Thoracic aorta (tissue), 2 donors: ENCODE measurements at regions not wholly inside any gene's neighbourhood (a gene's known extent, or its start where the extent isn't known, plus 50 kb on each side); places are given as distances from the start of the nearest gene placed in this dataset.

Source experiments
- ATAC-seq: fragments of 150-250 bp; one replicate; pipeline ENCODE4 v1.8.0; 2017; ENCODE audit warnings: low read depth; ENCODE audit not compliant: insufficient number of reproducible peaks, low FRiP score
- DNase-seq: peaks from one replicate; pipeline ENCODE4 v3.0.0-alpha.2; 2020; ENCODE audit warnings: low spot score
- H3K27ac ChIP-seq, 2 donors: fragments of 200-600 bp; sonication (generic); 1 replicate in 1 of 2; 2 replicates in 1 of 2; pipeline ENCODE4 v1.5.1; 2016; ENCODE audit warnings: mild to moderate bottlenecking in 2 of 2, moderate library complexity in 2 of 2
- H3K27me3 ChIP-seq: fragments of 200-600 bp; sonication (generic); replicated peaks from 2 replicates; pipeline ENCODE4 v1.6.0; 2016; ENCODE audit warnings: mild to moderate bottlenecking; ENCODE audit not compliant: insufficient read depth
- H3K36me3 ChIP-seq: fragments of 200-600 bp; sonication (generic); one replicate; pipeline ENCODE4 v1.5.1; 2016
- H3K4me1 ChIP-seq, 2 donors: fragments of 200-600 bp; sonication (generic); 1 replicate in 1 of 2; 2 replicates in 1 of 2; pipeline versions ENCODE4 v1.5.1 to v1.6.0; 2016; ENCODE audit warnings: low read depth in 2 of 2, mild to moderate bottlenecking in 1 of 2; ENCODE audit not compliant: control insufficient read depth in 1 of 2
- H3K4me3 ChIP-seq: fragments of 200-600 bp; sonication (generic); 2 replicates; pipeline ENCODE4 v1.5.1; 2016; ENCODE audit warnings: mild to moderate bottlenecking
- H3K9me3 ChIP-seq: fragments of 200-600 bp; sonication (generic); 2 replicates; pipeline ENCODE4 v1.5.1; 2016
- CTCF ChIP-seq: fragments of 200-600 bp; sonication (generic); IDR thresholded peaks from one replicate; pipeline ENCODE4 v1.5.1; 2019; ENCODE audit warnings: antibody characterized with exemption

DNA sequence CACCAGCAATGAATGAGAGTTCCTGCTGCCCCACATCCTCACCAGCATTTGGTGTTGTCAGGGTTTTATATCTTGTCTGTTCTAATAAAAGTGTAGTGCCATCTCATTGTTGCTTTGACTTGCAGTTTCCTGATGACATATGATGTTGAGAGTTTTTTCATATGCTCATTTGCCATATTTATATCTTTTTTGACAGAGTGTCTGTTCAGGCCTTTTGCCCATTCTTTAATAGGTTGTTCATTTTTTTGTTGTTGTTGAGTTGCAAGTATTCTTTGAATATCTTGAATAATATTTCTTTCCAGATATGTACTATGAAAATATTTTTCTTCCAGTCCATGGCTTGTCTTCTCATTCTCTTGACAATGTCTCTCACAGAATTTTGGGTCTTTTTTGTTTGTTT, 111.7 kb upstream of the KCNJ15 start:
- Histone ChIP-seq H3K27ac (no peak overlapping the region), H3K4me3 (no peak overlapping the region), H3K36me3 (no peaks in the 10 kb centered on the region), H3K9me3 (no peaks in the 10 kb centered on the region), H3K4me1 (peaks cover 0 to 5% of the 10 kb centered on the region in 2 donors), H3K27me3 (no peaks in the 10 kb centered on the region)
- no peak for ATAC-seq
- DNase-seq, result no peak
- TF ChIP-seq CTCF, result no peak

GRCh38 chr21:38147391-38147790, 109.4 kb upstream of the KCNJ15 start:
- no peak for DNase-seq

DNA sequence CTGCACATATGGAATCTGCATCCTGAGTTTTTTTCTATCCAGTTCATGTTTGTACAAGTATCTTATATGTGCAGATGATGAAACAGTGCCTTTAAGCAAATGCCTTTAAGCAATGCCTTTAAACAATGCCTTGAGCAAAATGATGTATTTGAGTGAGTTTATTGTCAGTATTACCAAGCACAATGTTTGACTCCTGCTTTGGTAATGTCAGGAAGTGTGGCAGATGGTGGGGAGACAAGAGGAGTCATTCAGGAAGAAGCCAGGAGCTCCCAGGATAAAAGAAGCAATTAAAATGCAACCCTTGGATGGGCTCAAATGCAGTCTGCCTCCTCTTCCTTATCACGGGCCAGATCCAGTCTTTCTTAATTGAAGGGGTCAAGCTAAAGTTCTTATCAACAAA, 108.7 kb upstream of the KCNJ15 start:
- no peak for ATAC-seq
- Histone ChIP-seq H3K9me3 (no peaks in the 10 kb centered on the region), H3K27ac (no peak overlapping the region), H3K4me3 (no peak overlapping the region), H3K27me3 (no peaks in the 10 kb centered on the region), H3K4me1 (no peaks in the 10 kb centered on the region), H3K36me3 (no peaks in the 10 kb centered on the region)
- TF ChIP-seq CTCF, result no peak
- no peak for DNase-seq

More at GRCh38 chr21:38147391-38147790, 109.4 kb upstream of the KCNJ15 start:
- H3K4me1 ChIP-seq, result no peaks in the 10 kb centered on the region
- no peak for ATAC-seq
- no peak overlapping the region for H3K4me3 ChIP-seq
- H3K9me3 ChIP-seq, result no peaks in the 10 kb centered on the region
- no peaks in the 10 kb centered on the region for H3K36me3 ChIP-seq
- H3K27ac ChIP-seq, result no peak overlapping the region
- no peaks in the 10 kb centered on the region for H3K27me3 ChIP-seq
- no peak for TF ChIP-seq CTCF

DNA sequence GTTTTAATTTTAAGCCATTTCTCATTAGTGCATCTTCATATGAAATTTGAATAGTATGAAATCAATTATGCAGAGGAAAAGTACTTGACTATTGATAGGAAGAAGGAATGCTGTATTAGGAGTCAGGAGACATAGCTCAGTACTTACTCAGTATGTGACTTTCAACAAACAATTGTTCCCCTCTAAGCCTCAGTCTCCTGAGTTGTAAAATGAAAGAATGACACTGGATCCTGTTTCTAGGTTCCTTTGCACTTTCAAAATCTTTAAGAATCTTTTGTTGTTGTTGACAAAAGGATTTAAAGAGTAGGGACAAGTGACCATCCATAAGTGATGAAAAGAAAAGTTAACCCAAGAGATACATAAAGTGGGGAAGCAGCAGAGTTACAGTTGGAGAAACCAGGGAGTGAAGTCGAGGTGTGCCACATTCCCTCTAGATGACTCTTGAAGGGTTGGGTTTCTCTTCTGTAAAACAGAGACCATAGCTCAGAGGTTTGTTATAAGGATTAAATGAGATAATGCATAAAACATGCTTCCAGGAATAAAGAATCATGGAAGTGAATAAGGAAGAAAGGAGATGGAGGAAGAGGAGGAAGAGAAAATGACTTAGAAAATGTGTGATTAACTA, 105.7 kb upstream of the KCNJ15 start:
- H3K9me3 ChIP-seq, result no peaks in the 10 kb centered on the region
- no peak for DNase-seq
- H3K27me3 ChIP-seq, result no peaks in the 10 kb centered on the region

DNA sequence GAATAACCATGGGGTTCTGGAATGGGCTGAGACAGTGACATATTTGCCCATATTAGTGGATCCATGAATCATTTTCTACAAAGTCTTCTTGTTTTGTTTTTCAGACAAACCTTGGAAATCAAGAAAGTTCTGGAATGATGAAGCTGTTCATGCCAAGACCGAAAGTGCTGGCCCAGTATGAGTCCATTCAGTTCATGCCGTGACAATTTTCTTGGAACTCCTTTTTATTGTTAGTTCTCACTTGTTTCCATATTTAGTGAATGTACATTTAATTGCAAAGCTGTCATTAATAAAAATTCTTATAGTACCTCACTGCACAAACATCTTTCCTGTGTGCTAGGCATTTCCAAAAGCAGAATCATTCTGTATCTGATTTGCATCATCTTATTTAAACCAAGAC, 100.6 kb upstream of the KCNJ15 start:
- Histone ChIP-seq H3K27ac (peak overlapping the region in 1 of 2 donors; percentile 26), H3K36me3 (no peaks in the 10 kb centered on the region), H3K27me3 (no peaks in the 10 kb centered on the region), H3K4me3 (no peak overlapping the region), H3K9me3 (no peaks in the 10 kb centered on the region), H3K4me1 (peaks cover 0 to 40% of the 10 kb centered on the region in 2 donors)
- DNase-seq (no peak), ATAC-seq (no peak)
- TF ChIP-seq CTCF, result no peak

More for the DNA sequence above, 105.7 kb upstream of the KCNJ15 start:
- Histone ChIP-seq H3K27ac (no peak overlapping the region), H3K36me3 (no peaks in the 10 kb centered on the region), H3K4me3 (no peak overlapping the region), H3K4me1 (peaks cover 0 to 5% of the 10 kb centered on the region in 2 donors)
- TF ChIP-seq CTCF, result no peak
- ATAC-seq, result no peak
